ENCODE measurements at regions not wholly inside any gene's neighbourhood (a gene's known extent, or its start where the extent isn't known, plus 50 kb on each side); places are given as distances from the start of the nearest gene placed in this dataset.

DNA sequence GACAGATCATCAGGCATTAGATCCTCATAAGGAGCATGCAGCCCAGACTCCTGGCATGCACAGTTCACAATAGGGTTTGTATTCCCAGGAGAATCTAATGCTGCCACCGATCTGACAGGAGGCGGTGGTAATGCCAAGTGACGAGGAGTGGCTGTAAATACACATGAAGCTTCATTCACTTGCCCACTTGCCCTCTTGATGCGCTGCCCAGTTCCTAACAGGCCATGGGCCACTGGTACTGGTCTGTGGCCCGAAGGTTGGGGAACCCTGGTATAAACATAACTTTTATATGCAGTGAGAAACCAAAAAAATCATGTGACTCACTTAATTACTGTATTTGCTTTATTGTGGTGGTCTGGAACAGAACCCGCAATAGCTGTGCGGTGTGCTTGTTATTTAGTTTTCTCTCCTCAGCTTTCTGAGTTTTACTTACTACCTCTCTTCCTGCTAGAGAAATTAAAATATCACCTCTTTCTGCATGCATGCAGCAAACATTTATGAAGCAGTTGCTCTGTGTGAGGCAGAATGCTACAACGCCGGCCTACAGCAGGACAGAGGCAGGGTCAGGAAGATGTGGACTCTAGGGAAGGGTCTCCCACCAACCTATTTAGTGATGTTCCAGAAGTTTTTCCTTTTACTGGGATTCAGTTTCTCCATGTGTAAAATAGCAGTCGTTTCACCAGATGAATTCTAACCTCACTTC, 151.3 kb downstream of the MAF start:
- TF ChIP-seq TARDBP (IDR thresholded peaks at IDR 0.05), result no peak
- no peak for TF ChIP-seq LEF1 (IDR thresholded peaks at IDR 0.05; ENCODE audit: borderline replicate concordance)
- TF ChIP-seq SUZ12 (IDR thresholded peaks at IDR 0.05), result no peak
- ChIA-PET CTCF (no interaction called here), POLR2A (no interaction called here)
- DNase-seq (ENCODE audit: extremely low spot score), result no peak

DNA sequence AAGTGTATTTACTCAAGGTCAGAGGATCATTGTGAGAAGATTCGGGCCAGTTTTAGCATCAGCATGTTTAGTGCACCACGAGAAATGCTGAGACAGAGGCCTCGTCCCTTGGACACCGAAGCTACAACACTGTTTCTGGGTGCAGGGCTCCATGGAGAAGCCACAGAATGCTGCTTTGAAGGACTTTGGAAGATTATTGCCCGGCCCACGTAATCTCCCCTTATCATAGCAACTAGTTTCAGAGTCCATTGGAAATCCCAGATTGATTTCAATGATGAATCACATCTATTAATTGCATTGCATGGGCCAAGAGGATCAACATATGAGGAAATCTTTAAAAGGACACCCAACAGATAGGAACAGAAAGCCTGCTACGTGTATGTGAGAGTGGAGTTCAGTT, 156.0 kb downstream of the MAF start:
- TF ChIP-seq NFRKB (IDR thresholded peaks at IDR 0.05) (no peak), ELF4 (IDR thresholded peaks at IDR 0.05) (no peak), FOXM1 (IDR thresholded peaks at IDR 0.05; ENCODE audit: borderline replicate concordance) (no peak), SUZ12 (IDR thresholded peaks at IDR 0.05) (no peak), L3MBTL2 (conservative IDR thresholded peaks at IDR 0.05) (no peak)
- no peak for DNase-seq (ENCODE audit: extremely low spot score)
- ChIA-PET POLR2A (no interaction called here), CTCF (no interaction called here)

DNA sequence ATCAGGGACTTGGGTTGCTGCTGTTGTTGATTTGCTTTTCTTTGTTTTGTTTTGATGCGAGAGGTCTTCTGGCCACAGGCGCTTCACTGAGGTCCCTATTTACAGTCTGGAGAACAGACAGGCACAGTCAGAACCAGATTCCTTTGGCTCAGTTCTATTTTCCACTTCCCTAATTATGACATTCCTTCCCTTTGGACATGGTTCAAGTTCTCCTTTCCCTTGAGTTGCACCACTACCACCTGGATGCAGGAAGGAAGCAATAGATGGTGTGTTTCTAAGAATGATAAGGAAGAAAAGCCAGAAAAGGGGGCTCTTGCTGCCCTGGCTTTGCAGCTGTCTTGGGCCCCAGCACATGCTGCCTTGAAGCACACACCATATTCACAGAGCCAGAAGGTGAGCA, 160.6 kb downstream of the MAF start:
- no peak for TF ChIP-seq TARDBP (IDR thresholded peaks at IDR 0.05)
- no peak for TF ChIP-seq ELF4 (IDR thresholded peaks at IDR 0.05)
- no peak for TF ChIP-seq BHLHE40 (IDR thresholded peaks at IDR 0.05; ENCODE audit: borderline replicate concordance)
- TF ChIP-seq CTBP1 (IDR thresholded peaks at IDR 0.05; ENCODE audit: borderline replicate concordance), result no peak
- no peak for TF ChIP-seq ARNT (IDR thresholded peaks at IDR 0.05)
- TF ChIP-seq FOXM1 (IDR thresholded peaks at IDR 0.05; ENCODE audit: borderline replicate concordance), result no peak
- no peak for TF ChIP-seq LEF1 (IDR thresholded peaks at IDR 0.05; ENCODE audit: borderline replicate concordance)
- TF ChIP-seq FOXA1 (IDR thresholded peaks at IDR 0.05), result no peak
- ChIA-PET CTCF (no interaction called here), POLR2A (no interaction called here)
- DNase-seq (ENCODE audit: extremely low spot score), result no peak

DNA sequence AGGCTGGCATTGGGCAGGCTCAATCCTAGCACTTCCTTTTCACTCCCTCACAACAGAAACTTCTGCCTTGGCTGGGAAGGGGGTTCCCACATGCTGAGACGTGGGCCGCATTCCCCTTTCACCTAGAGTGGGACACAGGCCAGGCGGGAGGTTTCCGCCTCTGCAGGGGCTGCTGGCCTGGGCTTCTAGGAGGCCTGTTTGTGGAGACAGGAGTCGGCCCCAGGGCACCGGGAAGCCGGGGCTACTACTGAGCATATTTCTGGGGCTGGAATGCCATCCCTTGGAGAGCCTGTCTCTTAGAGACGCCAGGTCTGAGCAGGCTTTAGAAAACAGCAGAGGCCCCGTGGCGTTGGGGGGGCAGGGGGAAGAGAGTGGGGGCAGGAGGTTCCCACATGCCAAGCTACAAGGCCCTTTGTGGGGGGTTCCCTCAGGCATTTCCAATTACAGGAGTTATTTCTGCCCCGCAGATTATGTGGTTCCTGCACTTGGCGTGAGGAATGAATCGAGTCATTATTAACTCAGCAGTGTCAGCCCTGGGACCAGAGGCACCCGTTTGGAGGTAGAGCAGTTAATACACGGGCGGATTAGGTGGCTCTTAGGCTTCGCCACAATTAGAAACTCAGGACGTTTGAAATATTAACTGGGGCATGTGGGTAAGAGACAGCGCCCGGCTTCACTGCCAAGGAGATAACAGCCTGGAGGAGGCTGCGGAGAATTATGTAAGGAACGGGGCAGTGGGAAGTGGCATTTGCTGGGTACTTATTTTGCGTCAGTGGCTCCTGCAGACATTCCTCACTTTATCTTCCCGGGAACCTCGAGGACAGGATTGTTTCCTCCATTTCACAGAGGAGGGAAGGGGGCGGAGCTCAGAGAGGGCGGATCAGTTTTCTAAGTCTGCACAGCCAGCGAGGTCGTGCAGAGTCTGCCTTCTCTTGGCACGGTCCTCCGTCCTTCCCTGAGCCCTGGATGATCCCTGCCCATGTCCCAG, 162.5 kb downstream of the MAF start:
- CTCF ChIA-PET, result no interaction called here
- no peak for DNase-seq (ENCODE audit: extremely low spot score)
- no peak for TF ChIP-seq CTBP1 (IDR thresholded peaks at IDR 0.05; ENCODE audit: borderline replicate concordance)
- TF ChIP-seq SUZ12 (IDR thresholded peaks at IDR 0.05), result no peak
- TF ChIP-seq, protein P1, sequence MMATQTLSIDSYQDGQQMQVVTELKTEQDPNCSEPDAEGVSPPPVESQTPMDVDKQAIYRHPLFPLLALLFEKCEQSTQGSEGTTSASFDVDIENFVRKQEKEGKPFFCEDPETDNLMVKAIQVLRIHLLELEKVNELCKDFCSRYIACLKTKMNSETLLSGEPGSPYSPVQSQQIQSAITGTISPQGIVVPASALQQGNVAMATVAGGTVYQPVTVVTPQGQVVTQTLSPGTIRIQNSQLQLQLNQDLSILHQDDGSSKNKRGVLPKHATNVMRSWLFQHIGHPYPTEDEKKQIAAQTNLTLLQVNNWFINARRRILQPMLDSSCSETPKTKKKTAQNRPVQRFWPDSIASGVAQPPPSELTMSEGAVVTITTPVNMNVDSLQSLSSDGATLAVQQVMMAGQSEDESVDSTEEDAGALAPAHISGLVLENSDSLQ (IDR thresholded peaks at IDR 0.05), result no peak
- no peak for TF ChIP-seq FOXM1 (IDR thresholded peaks at IDR 0.05; ENCODE audit: borderline replicate concordance)
- TF ChIP-seq HDGF (IDR thresholded peaks at IDR 0.05; ENCODE audit: borderline replicate concordance), result no peak
- TF ChIP-seq NFRKB (IDR thresholded peaks at IDR 0.05), result no peak
- TF ChIP-seq ARNT (IDR thresholded peaks at IDR 0.05), result no peak
- POLR2A ChIA-PET, result no interaction called here

DNA sequence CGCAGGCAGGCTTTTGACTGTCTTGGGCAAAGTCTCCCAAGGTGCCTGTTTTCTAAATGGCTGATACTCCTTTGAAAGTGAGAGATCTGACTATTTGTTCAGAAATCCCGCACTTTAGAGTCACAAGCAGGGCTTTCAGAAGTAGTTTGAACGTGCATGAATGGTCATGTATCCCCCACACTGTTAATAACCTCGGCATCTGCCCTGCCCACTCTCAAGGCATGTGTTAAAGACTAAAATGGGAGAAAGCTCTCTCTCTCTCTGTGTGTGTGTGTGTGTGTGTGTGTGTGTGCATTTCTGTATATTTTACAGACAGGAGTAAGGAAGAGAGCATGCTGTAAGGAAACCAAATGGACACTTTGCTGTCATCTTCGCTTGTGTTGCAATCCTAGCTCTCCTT, 163.7 kb downstream of the MAF start:
- ChIA-PET POLR2A (no interaction called here), CTCF (no interaction called here)
- TF ChIP-seq LEF1 (IDR thresholded peaks at IDR 0.05; ENCODE audit: borderline replicate concordance), result no peak
- TF ChIP-seq FOXM1 (IDR thresholded peaks at IDR 0.05; ENCODE audit: borderline replicate concordance), result no peak
- no peak for TF ChIP-seq CTBP1 (IDR thresholded peaks at IDR 0.05; ENCODE audit: borderline replicate concordance)
- TF ChIP-seq ELF4 (IDR thresholded peaks at IDR 0.05), result no peak
- no peak for TF ChIP-seq ARNT (IDR thresholded peaks at IDR 0.05)
- TF ChIP-seq FOXA1 (IDR thresholded peaks at IDR 0.05), result no peak
- no peak for TF ChIP-seq L3MBTL2 (conservative IDR thresholded peaks at IDR 0.05)
- DNase-seq (ENCODE audit: extremely low spot score), result no peak

DNA sequence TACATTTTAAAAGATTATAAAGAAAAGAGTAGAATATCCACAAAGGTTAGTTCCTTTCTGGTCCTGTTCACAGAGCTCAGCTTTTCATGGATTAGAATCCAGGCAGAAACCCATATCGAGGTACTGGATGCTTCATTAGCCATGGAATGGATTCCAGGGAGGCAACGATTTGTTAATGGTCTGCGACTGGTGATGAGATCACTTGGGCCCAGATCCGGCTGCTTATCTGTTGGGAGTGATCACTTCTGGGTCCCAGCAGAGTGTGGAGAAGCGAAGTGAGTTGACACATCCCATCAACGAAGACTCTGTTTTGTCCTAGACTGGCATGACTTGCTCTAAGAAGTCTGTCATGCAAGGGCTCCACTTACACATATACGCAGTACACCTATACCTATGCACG, 165.8 kb downstream of the MAF start:
- TF ChIP-seq SUZ12 (IDR thresholded peaks at IDR 0.05) (no peak), ARNT (IDR thresholded peaks at IDR 0.05) (no peak), ZNF384 (IDR thresholded peaks at IDR 0.05) (no peak), TARDBP (IDR thresholded peaks at IDR 0.05) (no peak), HDGF (IDR thresholded peaks at IDR 0.05; ENCODE audit: borderline replicate concordance) (no peak)
- ChIA-PET CTCF (no interaction called here), POLR2A (no interaction called here)
- DNase-seq (ENCODE audit: extremely low spot score), result no peak

DNA sequence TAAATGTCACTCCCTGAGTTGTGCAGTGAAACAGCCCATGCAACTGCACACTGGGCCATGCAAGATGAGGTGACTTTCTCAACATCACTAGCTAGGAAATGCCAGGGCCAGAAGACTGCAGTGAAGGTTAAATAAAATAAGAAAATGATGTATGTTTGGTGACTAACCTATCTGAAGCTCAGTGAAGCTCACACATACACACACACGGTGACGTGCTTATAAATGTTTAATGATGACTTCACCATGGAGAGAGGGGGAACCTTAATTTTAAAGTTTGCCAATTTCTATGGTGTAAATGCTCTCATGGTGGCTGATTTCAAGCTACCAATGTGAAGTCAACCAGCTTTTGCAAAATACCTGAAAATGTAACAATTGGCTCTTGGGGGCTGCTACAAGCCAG, 166.4 kb downstream of the MAF start:
- CTCF ChIA-PET, result interaction anchor here (0.7 kb wide), 1 partner anchor 13 kb away, joined by 3 read pairs; no protein-coding TSS in a partner anchor
- POLR2A ChIA-PET, result no interaction called here
- TF ChIP-seq L3MBTL2 (conservative IDR thresholded peaks at IDR 0.05) (no peak), BHLHE40 (IDR thresholded peaks at IDR 0.05; ENCODE audit: borderline replicate concordance) (no peak), SUZ12 (IDR thresholded peaks at IDR 0.05) (no peak), SP1 (IDR thresholded peaks at IDR 0.05) (no peak), TARDBP (IDR thresholded peaks at IDR 0.05) (no peak)
- DNase-seq (ENCODE audit: extremely low spot score), result no peak

DNA sequence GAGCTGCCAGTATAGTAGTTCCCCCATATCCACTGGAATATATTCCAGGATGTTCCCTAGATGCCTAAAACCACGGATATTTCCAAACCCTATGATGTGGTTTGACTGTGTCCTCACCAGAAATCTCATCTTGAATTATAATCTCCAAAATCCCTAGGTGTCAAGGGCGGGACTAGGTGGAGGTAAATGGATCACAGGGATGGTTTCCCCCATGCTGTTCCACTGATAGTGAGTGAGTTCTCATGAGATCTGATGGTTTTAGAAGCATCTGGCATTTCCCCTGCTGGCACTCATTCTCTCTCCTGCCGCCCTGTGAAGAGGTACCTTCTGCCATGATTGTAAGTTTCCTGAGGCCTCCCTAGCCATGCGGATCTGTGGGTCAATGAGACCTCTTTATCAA, 168.6 kb downstream of the MAF start:
- POLR2A ChIA-PET, result no interaction called here
- TF ChIP-seq BHLHE40 (IDR thresholded peaks at IDR 0.05; ENCODE audit: borderline replicate concordance), result no peak
- TF ChIP-seq LEF1 (IDR thresholded peaks at IDR 0.05; ENCODE audit: borderline replicate concordance), result no peak
- no peak for TF ChIP-seq NFRKB (IDR thresholded peaks at IDR 0.05)
- TF ChIP-seq CTBP1 (IDR thresholded peaks at IDR 0.05; ENCODE audit: borderline replicate concordance), result no peak
- DNase-seq (ENCODE audit: extremely low spot score), result no peak
- CTCF ChIA-PET, result no interaction called here

Data from HEK293T (cell line).